Esophagus squamous epithelium (tissue), 4 donors: ENCODE measurements at regions not wholly inside any gene's neighbourhood (a gene's known extent, or its start where the extent isn't known, plus 50 kb on each side); places are given as distances from the start of the nearest gene placed in this dataset.

Source experiments
- POLR2A ChIP-seq, 4 donors: fragments of 450-650 bp; IDR thresholded peaks; one replicate each; pipeline ENCODE4 v1.6.1; 2017; ENCODE audit warnings: antibody characterized with exemption in 4 of 4, mild to moderate bottlenecking in 4 of 4, moderate library complexity in 3 of 4
- TF ChIP-seq, protein P1 (sequence below), 6 experiments: fragments of 450-650 bp in 4 of 6; fragments of 200-600 bp in 2 of 6; sonication (generic) in 2 of 6; IDR thresholded peaks; one replicate each; pipeline ENCODE4 v1.5.1; 2016 to 2019; ENCODE audit warnings: antibody characterized with exemption in 6 of 6, mild to moderate bottlenecking in 4 of 6, moderate library complexity in 4 of 6

DNA sequence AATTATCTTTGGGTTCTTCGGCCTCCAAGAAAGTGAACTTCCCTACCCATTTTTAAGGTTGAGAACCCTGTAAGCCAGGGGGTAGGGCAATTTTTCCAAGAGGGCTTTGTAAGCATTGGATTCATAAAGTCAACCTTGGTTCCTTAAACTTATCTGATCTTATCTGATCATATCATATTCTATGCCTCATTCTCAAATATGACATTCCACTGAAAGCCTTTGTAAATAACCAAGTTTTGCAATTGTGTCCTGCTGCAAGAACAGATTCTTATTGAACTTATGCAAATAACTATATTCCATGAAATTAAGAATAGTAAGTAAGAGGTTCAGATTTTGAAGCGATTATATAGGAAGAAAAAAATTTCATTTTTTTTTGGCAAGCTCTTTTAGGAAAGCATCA lies 649.5 kb downstream of the LRRC70 start:
- TF ChIP-seq, protein P1, sequence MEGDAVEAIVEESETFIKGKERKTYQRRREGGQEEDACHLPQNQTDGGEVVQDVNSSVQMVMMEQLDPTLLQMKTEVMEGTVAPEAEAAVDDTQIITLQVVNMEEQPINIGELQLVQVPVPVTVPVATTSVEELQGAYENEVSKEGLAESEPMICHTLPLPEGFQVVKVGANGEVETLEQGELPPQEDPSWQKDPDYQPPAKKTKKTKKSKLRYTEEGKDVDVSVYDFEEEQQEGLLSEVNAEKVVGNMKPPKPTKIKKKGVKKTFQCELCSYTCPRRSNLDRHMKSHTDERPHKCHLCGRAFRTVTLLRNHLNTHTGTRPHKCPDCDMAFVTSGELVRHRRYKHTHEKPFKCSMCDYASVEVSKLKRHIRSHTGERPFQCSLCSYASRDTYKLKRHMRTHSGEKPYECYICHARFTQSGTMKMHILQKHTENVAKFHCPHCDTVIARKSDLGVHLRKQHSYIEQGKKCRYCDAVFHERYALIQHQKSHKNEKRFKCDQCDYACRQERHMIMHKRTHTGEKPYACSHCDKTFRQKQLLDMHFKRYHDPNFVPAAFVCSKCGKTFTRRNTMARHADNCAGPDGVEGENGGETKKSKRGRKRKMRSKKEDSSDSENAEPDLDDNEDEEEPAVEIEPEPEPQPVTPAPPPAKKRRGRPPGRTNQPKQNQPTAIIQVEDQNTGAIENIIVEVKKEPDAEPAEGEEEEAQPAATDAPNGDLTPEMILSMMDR (IDR thresholded peaks at IDR 0.05), result no peak
- TF ChIP-seq POLR2A (IDR thresholded peaks at IDR 0.05), result no peak
